ENCODE measurements at regions not wholly inside any gene's neighbourhood (a gene's known extent, or its start where the extent isn't known, plus 50 kb on each side); places are given as distances from the start of the nearest gene placed in this dataset.

- Histone ChIP-seq H3K27me3 (ENCODE audit: control insufficient read depth in 4 of 4, insufficient read depth in 4 of 4, low read length in 3 of 4) (no peaks in the 10 kb centered on the region), H3K4me1 (ENCODE audit: control insufficient read depth in 4 of 4, insufficient read depth in 4 of 4, low read length in 3 of 4) (no peaks in the 10 kb centered on the region), H3K27ac (ENCODE audit: low read depth in 1 of 2, low read length in 2 of 2) (no peak overlapping the region), H3K4me3 (ENCODE audit: low read depth in 1 of 3, low read length in 3 of 3) (no peak overlapping the region), H3K9ac (ENCODE audit: low read depth in 1 of 2, low read length in 2 of 2) (no peak overlapping the region), H3K9me3 (ENCODE audit: control insufficient read depth in 4 of 4, low read length in 3 of 4) (no peaks in the 10 kb centered on the region), H3K36me3 (ENCODE audit: control insufficient read depth in 4 of 4, insufficient read depth in 3 of 4, low read depth in 1 of 4, low read length in 3 of 4) (no peaks in the 10 kb centered on the region)
- 85% methylated on average over 2 of the region's 2 CpGs for WGBS
- no peak for DNase-seq (ENCODE audit: low spot score)
- TF ChIP-seq HNF4A (conservative IDR thresholded peaks at IDR 0.05) (no peak), RXRA (IDR thresholded peaks at IDR 0.05) (no peak), EGR1 (IDR thresholded peaks at IDR 0.05; ENCODE audit: low read depth in 2 of 2) (no peak), ATF3 (IDR thresholded peaks at IDR 0.05) (no peak), RAD21 (IDR thresholded peaks at IDR 0.05) (no peak), MAX (IDR thresholded peaks at IDR 0.05) (no peak), TAF1 (conservative IDR thresholded peaks at IDR 0.05) (no peak)
- TF ChIP-seq, protein P1, sequence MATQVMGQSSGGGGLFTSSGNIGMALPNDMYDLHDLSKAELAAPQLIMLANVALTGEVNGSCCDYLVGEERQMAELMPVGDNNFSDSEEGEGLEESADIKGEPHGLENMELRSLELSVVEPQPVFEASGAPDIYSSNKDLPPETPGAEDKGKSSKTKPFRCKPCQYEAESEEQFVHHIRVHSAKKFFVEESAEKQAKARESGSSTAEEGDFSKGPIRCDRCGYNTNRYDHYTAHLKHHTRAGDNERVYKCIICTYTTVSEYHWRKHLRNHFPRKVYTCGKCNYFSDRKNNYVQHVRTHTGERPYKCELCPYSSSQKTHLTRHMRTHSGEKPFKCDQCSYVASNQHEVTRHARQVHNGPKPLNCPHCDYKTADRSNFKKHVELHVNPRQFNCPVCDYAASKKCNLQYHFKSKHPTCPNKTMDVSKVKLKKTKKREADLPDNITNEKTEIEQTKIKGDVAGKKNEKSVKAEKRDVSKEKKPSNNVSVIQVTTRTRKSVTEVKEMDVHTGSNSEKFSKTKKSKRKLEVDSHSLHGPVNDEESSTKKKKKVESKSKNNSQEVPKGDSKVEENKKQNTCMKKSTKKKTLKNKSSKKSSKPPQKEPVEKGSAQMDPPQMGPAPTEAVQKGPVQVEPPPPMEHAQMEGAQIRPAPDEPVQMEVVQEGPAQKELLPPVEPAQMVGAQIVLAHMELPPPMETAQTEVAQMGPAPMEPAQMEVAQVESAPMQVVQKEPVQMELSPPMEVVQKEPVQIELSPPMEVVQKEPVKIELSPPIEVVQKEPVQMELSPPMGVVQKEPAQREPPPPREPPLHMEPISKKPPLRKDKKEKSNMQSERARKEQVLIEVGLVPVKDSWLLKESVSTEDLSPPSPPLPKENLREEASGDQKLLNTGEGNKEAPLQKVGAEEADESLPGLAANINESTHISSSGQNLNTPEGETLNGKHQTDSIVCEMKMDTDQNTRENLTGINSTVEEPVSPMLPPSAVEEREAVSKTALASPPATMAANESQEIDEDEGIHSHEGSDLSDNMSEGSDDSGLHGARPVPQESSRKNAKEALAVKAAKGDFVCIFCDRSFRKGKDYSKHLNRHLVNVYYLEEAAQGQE (IDR thresholded peaks at IDR 0.05), result no peak
- TF ChIP-seq, protein P2, sequence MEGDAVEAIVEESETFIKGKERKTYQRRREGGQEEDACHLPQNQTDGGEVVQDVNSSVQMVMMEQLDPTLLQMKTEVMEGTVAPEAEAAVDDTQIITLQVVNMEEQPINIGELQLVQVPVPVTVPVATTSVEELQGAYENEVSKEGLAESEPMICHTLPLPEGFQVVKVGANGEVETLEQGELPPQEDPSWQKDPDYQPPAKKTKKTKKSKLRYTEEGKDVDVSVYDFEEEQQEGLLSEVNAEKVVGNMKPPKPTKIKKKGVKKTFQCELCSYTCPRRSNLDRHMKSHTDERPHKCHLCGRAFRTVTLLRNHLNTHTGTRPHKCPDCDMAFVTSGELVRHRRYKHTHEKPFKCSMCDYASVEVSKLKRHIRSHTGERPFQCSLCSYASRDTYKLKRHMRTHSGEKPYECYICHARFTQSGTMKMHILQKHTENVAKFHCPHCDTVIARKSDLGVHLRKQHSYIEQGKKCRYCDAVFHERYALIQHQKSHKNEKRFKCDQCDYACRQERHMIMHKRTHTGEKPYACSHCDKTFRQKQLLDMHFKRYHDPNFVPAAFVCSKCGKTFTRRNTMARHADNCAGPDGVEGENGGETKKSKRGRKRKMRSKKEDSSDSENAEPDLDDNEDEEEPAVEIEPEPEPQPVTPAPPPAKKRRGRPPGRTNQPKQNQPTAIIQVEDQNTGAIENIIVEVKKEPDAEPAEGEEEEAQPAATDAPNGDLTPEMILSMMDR (IDR thresholded peaks at IDR 0.05; ENCODE audit: low read depth, low read length, missing input control), result no peak
These were observed 178.1 kb upstream of the COX7C start for GRCh38 chr5:86439593-86440110.

DNA sequence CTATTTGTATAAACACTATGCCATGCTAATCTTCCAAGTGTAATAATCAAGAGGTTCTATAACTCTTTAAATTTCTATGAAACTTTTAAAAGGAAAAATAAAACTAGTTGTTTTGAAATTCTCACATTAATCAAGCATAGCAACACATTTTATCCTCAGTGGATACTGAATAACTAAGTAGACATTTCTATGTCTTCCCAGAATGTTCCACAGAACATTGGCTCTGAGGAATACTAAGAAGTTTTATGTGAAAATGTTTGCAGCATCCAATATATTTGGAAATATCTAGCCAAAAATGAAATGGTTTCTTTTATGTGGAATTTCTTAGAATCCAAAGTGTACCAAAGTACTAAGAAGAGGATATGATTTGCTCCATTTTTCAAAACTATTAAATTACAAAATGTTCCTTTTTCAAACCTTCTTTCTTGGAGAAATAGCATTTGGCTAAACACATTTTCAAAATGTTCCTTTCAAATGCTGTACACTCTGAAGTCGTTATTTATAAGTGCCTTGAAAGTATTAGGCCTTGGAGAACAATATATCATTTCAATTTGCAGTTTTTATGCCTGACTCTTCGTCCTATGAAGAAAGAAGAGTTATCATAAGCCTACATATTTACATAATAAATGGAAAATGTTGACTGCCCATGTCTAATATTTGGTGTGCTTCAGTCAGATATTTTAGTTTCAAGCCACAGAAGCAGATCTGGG is 175.6 kb upstream of the COX7C start:
- Histone ChIP-seq H3K9ac (ENCODE audit: low read depth in 1 of 2, low read length in 2 of 2) (no peak overlapping the region), H3K4me3 (ENCODE audit: low read depth in 1 of 3, low read length in 3 of 3) (no peak overlapping the region), H3K27me3 (ENCODE audit: control insufficient read depth in 4 of 4, insufficient read depth in 4 of 4, low read length in 3 of 4) (no peaks in the 10 kb centered on the region), H3K27ac (ENCODE audit: low read depth in 1 of 2, low read length in 2 of 2) (no peak overlapping the region), H3K4me1 (ENCODE audit: control insufficient read depth in 4 of 4, insufficient read depth in 4 of 4, low read length in 3 of 4) (no peaks in the 10 kb centered on the region), H3K36me3 (ENCODE audit: control insufficient read depth in 4 of 4, insufficient read depth in 3 of 4, low read depth in 1 of 4, low read length in 3 of 4) (no peaks in the 10 kb centered on the region), H3K9me3 (ENCODE audit: control insufficient read depth in 4 of 4, low read length in 3 of 4) (no peaks in the 10 kb centered on the region)
- TF ChIP-seq HNF4G (IDR thresholded peaks at IDR 0.05) (no peak), FOXA2 (IDR thresholded peaks at IDR 0.05) (no peak), JUND (IDR thresholded peaks at IDR 0.05) (no peak), NR2F2 (IDR thresholded peaks at IDR 0.05) (no peak), RAD21 (IDR thresholded peaks at IDR 0.05) (no peak), MAX (IDR thresholded peaks at IDR 0.05) (no peak), GABPA (IDR thresholded peaks at IDR 0.05 in 1 of 2, conservative IDR thresholded peaks at IDR 0.05 in 1 of 2) (no peak)
- TF ChIP-seq, protein P1 (IDR thresholded peaks at IDR 0.05), result no peak
- DNase-seq (ENCODE audit: low spot score), result no peak
- WGBS, result 44% methylated on average over 2 of the region's 2 CpGs

Measured in liver (tissue), 8 donors.